GM12874 (cell line): ENCODE measurements at regions not wholly inside any gene's neighbourhood (a gene's known extent, or its start where the extent isn't known, plus 50 kb on each side); places are given as distances from the start of the nearest gene placed in this dataset.

Experiments used
- TF ChIP-seq, protein P1 (sequence below): IDR thresholded peaks from 2 replicates; pipeline ENCODE4 v1.5.1; 2011; ENCODE audit warnings: low read depth, mild to moderate bottlenecking, control low read depth, low read length, moderate library complexity; ENCODE audit not compliant: insufficient read depth

DNA sequence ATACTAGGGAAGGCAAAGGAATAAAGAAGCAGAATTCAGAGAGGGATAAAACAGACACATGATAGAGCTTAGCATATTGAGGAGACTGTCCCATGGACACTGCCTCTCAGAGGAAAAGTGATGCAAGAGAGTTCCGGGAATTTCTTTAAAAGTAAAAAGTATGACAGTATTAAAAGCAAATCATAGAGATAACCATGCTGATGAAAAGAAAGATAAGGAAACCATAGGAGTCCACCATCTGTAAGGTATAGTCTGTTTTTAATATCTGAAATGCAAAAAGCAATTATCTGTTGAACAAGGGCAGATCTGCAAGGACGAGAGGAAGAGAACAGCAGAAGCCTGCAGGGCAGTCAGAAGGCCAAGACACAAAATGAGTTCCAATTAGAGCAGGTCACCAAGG is 495.9 kb upstream of the GOLIM4 start:
- TF ChIP-seq, protein P1, sequence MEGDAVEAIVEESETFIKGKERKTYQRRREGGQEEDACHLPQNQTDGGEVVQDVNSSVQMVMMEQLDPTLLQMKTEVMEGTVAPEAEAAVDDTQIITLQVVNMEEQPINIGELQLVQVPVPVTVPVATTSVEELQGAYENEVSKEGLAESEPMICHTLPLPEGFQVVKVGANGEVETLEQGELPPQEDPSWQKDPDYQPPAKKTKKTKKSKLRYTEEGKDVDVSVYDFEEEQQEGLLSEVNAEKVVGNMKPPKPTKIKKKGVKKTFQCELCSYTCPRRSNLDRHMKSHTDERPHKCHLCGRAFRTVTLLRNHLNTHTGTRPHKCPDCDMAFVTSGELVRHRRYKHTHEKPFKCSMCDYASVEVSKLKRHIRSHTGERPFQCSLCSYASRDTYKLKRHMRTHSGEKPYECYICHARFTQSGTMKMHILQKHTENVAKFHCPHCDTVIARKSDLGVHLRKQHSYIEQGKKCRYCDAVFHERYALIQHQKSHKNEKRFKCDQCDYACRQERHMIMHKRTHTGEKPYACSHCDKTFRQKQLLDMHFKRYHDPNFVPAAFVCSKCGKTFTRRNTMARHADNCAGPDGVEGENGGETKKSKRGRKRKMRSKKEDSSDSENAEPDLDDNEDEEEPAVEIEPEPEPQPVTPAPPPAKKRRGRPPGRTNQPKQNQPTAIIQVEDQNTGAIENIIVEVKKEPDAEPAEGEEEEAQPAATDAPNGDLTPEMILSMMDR, result no peak

- TF ChIP-seq, protein P1, result no peak
Measured at GRCh38 chr3:168589376-168589775, 493.7 kb upstream of the GOLIM4 start.

DNA sequence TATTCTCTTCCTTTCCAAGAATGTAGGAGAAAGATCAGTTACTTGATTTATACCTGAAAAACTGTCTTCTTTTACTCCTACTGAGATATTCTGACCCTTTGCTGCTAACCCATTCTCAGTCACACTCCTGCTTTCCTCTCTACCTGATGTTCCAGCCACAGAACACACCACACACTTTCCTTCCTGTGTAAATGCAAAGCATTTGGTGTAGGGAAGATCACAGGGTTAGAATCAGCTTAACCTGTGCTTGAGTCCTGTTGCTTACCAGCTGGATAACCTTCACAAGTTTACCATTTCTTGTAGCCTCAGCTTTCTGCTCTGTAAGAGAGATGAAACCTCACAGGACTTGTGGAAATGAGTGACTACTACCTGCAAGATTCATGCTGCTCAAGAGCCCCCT is 489.8 kb upstream of the GOLIM4 start:
- TF ChIP-seq, protein P1, result no peak

GRCh38 chr3:168583977-168584376 is 488.3 kb upstream of the GOLIM4 start:
- TF ChIP-seq, protein P1, result no peak

DNA sequence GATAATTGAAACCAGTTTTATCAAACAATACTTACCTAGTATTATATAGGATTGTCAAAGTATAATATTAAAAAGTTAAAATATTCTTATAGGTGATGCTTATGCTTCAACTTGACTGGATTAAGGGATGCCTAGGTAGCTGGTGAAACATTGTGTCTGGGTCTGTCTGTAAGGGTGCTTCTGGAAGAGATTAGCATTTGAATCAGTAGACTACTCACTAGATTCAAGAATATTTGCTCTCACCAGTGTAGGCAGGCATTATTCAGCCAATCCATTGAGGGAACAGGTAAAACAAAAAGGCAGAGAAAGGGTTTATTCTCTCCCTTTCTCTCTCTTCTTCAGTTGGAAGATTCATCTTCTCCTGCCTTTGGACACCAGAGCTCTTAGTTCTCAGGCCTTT is 486.8 kb upstream of the GOLIM4 start:
- TF ChIP-seq, protein P1, result no peak

GRCh38 chr3:168581771-168582225 is 486.1 kb upstream of the GOLIM4 start:
- TF ChIP-seq, protein P1, result no peak

GRCh38 chr3:168579010-168579409 is 483.3 kb upstream of the GOLIM4 start:
- TF ChIP-seq, protein P1, result no peak

DNA sequence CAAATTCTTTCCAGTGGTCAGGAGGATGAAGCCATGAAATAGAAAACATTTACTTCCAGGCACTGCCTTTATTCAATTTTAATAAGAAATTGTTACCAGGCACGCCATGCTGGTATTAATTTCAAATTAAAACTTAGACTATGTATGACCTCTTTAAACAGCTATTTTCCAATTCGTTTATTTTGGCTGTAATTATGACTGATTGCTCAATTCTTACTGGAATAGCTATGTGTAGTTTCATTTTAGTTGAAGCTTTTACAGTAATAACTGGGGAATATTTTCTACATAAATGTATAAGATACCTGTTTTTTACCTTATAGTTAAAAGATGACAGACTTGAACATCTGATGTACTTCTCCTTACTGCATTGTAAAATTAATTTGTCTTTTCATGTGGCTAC is 480.0 kb upstream of the GOLIM4 start:
- TF ChIP-seq, protein P1, result no peak
